Pancreas (tissue), 10 donors: ENCODE measurements at regions not wholly inside any gene's neighbourhood (a gene's known extent, or its start where the extent isn't known, plus 50 kb on each side); places are given as distances from the start of the nearest gene placed in this dataset.

Experiments
- ATAC-seq, 4 donors: fragments of 200-7000 bp; cut with Tn5 transposase; one replicate each; pipeline versions ENCODE4 v1.8.0 to v1.9.1; 2020; ENCODE audit warnings: mild to moderate bottlenecking in 4 of 4, moderate library complexity in 4 of 4
- DNase-seq, 6 donors: peaks; one replicate each; pipeline ENCODE4 v3.0.0-alpha.2; 2020
- FAIRE-seq: peaks from 2 replicates; lab custom pipeline; 2012; peaks lifted over from hg19 to GRCh38; lab: Jason Lieb, UNC
- H3K27ac ChIP-seq, 4 donors: fragments of 200-600 bp; sonication (generic); 1 replicate in 3 of 4; 2 replicates in 1 of 4; pipeline versions ENCODE4 v1.5.0 to v1.8.0; 2020
- H3K27me3 ChIP-seq, 4 donors: fragments of 200-600 bp; one replicate each; pipeline ENCODE4 v1.8.0; 2021
- H3K36me3 ChIP-seq, 3 donors: fragments of 200-600 bp; sonication (generic) in 1 of 3; one replicate each; pipeline versions ENCODE4 v1.5.0 to v1.8.0; 2020 to 2021
- H3K4me1 ChIP-seq, 3 donors: fragments of 200-600 bp; one replicate each; pipeline ENCODE4 v1.8.0; 2021
- H3K4me3 ChIP-seq, 4 donors: fragments of 200-600 bp; sonication (generic) in 2 of 4; one replicate each; pipeline versions ENCODE4 v1.5.0 to v1.8.0; 2020 to 2021
- H3K9me3 ChIP-seq, 4 donors: fragments of 200-600 bp; one replicate each; pipeline ENCODE4 v1.8.0; 2021
- CTCF ChIP-seq, 4 donors: fragments of 200-600 bp; sonication (generic) in 3 of 4; IDR thresholded peaks; one replicate each; pipeline versions ENCODE4 v1.5.0 to v1.8.0; 2021; ENCODE audit warnings: antibody characterized with exemption in 4 of 4
- WGBS, 2 donors: extraction: QIAGEN DNeasy Blood & Tissue Kit; methylation state at CpG; one replicate each; pipeline ENCODE4 v1.1.7; 2013; 5-methylcytosine and 5-hydroxymethylcytosine counted together
- intact Hi-C, 3 donors: fragments of 100-400 bp; cut with DNase I; formaldehyde crosslinking; loops; one replicate each; pipeline versions ENCODE4 v1.11.1 to v1.14.2; 2022
- donor health status: healthy with polysubstance abuse.
- donor health status: DM: no; HTN: no; CAD: no; lungs with moderate emphysema.
- donor health status: DM: no; HTN: no; CAD: no.
- donor health status: control.
- donor health status: control.
- donor health status: Bipolar disorder and iron deficiency.
- donor health status: DM: yes; HTN: yes; CAD: no.
- donor health status: DM: no; HTN: no; CAD: no.
- donor health status: DM: no; HTN: no; CAD: no.
- donor health status: DM: yes; HTN: yes; CAD: no.

- H3K27ac ChIP-seq = no peak overlapping the region
- no peaks in the 10 kb centered on the region for H3K36me3 ChIP-seq
- H3K4me1 ChIP-seq = peaks cover 7 to 46% (median 23%) of the 10 kb centered on the region in 3 donors
- intact Hi-C loops = no loop called here
- no peak for TF ChIP-seq CTCF (IDR thresholded peaks at IDR 0.05)
- H3K4me3 ChIP-seq = no peak overlapping the region
- no peaks in the 10 kb centered on the region for H3K9me3 ChIP-seq
- FAIRE-seq (no peak), ATAC-seq (no peak), DNase-seq (no peak)
- H3K27me3 ChIP-seq = no peaks in the 10 kb centered on the region
- 94 to 95% methylated on average over 11 of the region's 11 CpGs for WGBS, 2 donors
Observed at GRCh38 chr4:124943145-124943889, 230.8 kb upstream of the ANKRD50 start.

GRCh38 chr4:124941267-124941666 lies 228.7 kb upstream of the ANKRD50 start:
- no peak for TF ChIP-seq CTCF (IDR thresholded peaks at IDR 0.05)
- Histone ChIP-seq H3K36me3 (no peaks in the 10 kb centered on the region), H3K4me1 (peaks cover 0 to 36% (median 17%) of the 10 kb centered on the region in 3 donors), H3K27ac (peak overlapping the region in 1 of 4 donors; percentile 67), H3K9me3 (no peaks in the 10 kb centered on the region), H3K4me3 (no peak overlapping the region), H3K27me3 (no peaks in the 10 kb centered on the region)
- DNase-seq (no peak), ATAC-seq (no peak), FAIRE-seq (no peak)
- WGBS, 2 donors = 56 to 72% methylated on average over 3 of the region's 3 CpGs
- intact Hi-C loops = no loop called here

GRCh38 chr4:124940387-124940786 lies 227.9 kb upstream of the ANKRD50 start:
- TF ChIP-seq CTCF (IDR thresholded peaks at IDR 0.05) = no peak
- DNase-seq (no peak), ATAC-seq (peak in 3 of 4 donors; percentile 13 to 58 (median 51)), FAIRE-seq (peak; percentile 84)
- no peaks in the 10 kb centered on the region for H3K27me3 ChIP-seq
- no peaks in the 10 kb centered on the region for H3K36me3 ChIP-seq
- intact Hi-C loops = no loop called here
- 14 to 22% methylated on average over 3 of the region's 3 CpGs for WGBS, 2 donors
- H3K9me3 ChIP-seq = no peaks in the 10 kb centered on the region
- peaks cover 0 to 42% (median 25%) of the 10 kb centered on the region in 3 donors for H3K4me1 ChIP-seq
- no peak overlapping the region for H3K4me3 ChIP-seq
- peak overlapping the region in 2 of 4 donors; percentile 62 to 67 for H3K27ac ChIP-seq

GRCh38 chr4:124939908-124940307 lies 227.4 kb upstream of the ANKRD50 start:
- TF ChIP-seq CTCF (IDR thresholded peaks at IDR 0.05) = no peak
- H3K9me3 ChIP-seq = no peaks in the 10 kb centered on the region
- no peak overlapping the region for H3K4me3 ChIP-seq
- ATAC-seq = peak; percentile 45 to 78 (median 64)
- H3K4me1 ChIP-seq = peaks cover 0 to 42% (median 25%) of the 10 kb centered on the region in 3 donors
- no peaks in the 10 kb centered on the region for H3K27me3 ChIP-seq
- H3K27ac ChIP-seq = peak overlapping the region in 2 of 4 donors; percentile 62 to 67
- no peaks in the 10 kb centered on the region for H3K36me3 ChIP-seq
- no peak for DNase-seq
- WGBS, 2 donors = 8 to 11% methylated on average over 1 of the region's 1 CpG
- no peak for FAIRE-seq
- intact Hi-C loops = no loop called here

- no peaks in the 10 kb centered on the region for H3K36me3 ChIP-seq
- no peaks in the 10 kb centered on the region for H3K27me3 ChIP-seq
- no peaks in the 10 kb centered on the region for H3K9me3 ChIP-seq
- FAIRE-seq = no peak
- no peak for ATAC-seq
- H3K27ac ChIP-seq = no peak overlapping the region
- DNase-seq = no peak
- intact Hi-C loops = no loop called here
- peaks cover 0 to 42% (median 25%) of the 10 kb centered on the region in 3 donors for H3K4me1 ChIP-seq
- no peak overlapping the region for H3K4me3 ChIP-seq
- TF ChIP-seq CTCF (IDR thresholded peaks at IDR 0.05) = no peak
- WGBS, 2 donors = 96 to 97% methylated on average over 1 of the region's 1 CpG
Observed at GRCh38 chr4:124938836-124939235, 226.3 kb upstream of the ANKRD50 start.
